Gastroesophageal sphincter (tissue), 3 donors: ENCODE measurements at regions not wholly inside any gene's neighbourhood (a gene's known extent, or its start where the extent isn't known, plus 50 kb on each side); places are given as distances from the start of the nearest gene placed in this dataset.

Experiments used
- CTCF ChIP-seq, 4 experiments: fragments of 200-600 bp in 2 of 4; fragments of 450-650 bp in 2 of 4; sonication (generic) in 1 of 4; IDR thresholded peaks; one replicate each; pipeline ENCODE4 v1.5.1; 2017 to 2019; ENCODE audit warnings: antibody characterized with exemption in 4 of 4, mild to moderate bottlenecking in 2 of 4, moderate library complexity in 2 of 4
- EP300 ChIP-seq: sonication (generic); formaldehyde crosslinking; IDR thresholded peaks from one replicate; pipeline ENCODE4 v1.6.1; 2017; ENCODE audit warnings: antibody characterized with exemption, mild to moderate bottlenecking
- POLR2A ChIP-seq, 2 donors: fragments of 450-650 bp; IDR thresholded peaks; one replicate each; pipeline ENCODE4 v1.6.1; 2017; ENCODE audit warnings: antibody characterized with exemption in 2 of 2, mild to moderate bottlenecking in 2 of 2, moderate library complexity in 1 of 2

GRCh38 chr4:3878678-3879077 lies 112.5 kb downstream of the ADRA2C start:
- TF ChIP-seq POLR2A (IDR thresholded peaks at IDR 0.05) (no peak), CTCF (IDR thresholded peaks at IDR 0.05) (no peak), EP300 (no peak)
